Stomach smooth muscle (tissue), 2 donors: ENCODE measurements at regions not wholly inside any gene's neighbourhood (a gene's known extent, or its start where the extent isn't known, plus 50 kb on each side); places are given as distances from the start of the nearest gene placed in this dataset.
"Not testable (repeated sequence)": the region's sequence is repeated elsewhere in the genome, so short reads cannot be mapped to it uniquely, and the experiment has no call there.

ENCODE experiments used
- H3K27ac ChIP-seq: one replicate; pipeline ENCODE4 v1.7.0; 2013; ENCODE audit warnings: mild to moderate bottlenecking, low read length, inconsistent platforms
- H3K27me3 ChIP-seq, 2 donors: one replicate each; pipeline ENCODE4 v1.7.0; 2013; ENCODE audit warnings: low read length in 2 of 2; ENCODE audit not compliant: insufficient read depth in 2 of 2, control insufficient read depth in 1 of 2
- H3K36me3 ChIP-seq, 2 donors: one replicate each; pipeline ENCODE4 v1.7.0; 2013; ENCODE audit warnings: low read length in 2 of 2; ENCODE audit not compliant: control insufficient read depth in 2 of 2, insufficient read depth in 2 of 2
- H3K4me1 ChIP-seq: one replicate; pipeline ENCODE4 v1.7.0; 2013; ENCODE audit warnings: low read length; ENCODE audit not compliant: control insufficient read depth, insufficient read depth
- H3K4me3 ChIP-seq, 2 donors: one replicate each; pipeline ENCODE4 v1.7.0; 2013; ENCODE audit warnings: low read length in 2 of 2
- H3K9ac ChIP-seq, 2 donors: one replicate each; pipeline ENCODE4 v1.7.0; 2013; ENCODE audit warnings: low read length in 2 of 2, mild to moderate bottlenecking in 1 of 2
- H3K9me3 ChIP-seq, 2 donors: one replicate each; pipeline ENCODE4 v1.7.0; 2013; ENCODE audit warnings: low read length in 2 of 2; ENCODE audit not compliant: control insufficient read depth in 2 of 2
- donor health status: healthy.
- donor health status: Pancreatic carcinoma.

DNA sequence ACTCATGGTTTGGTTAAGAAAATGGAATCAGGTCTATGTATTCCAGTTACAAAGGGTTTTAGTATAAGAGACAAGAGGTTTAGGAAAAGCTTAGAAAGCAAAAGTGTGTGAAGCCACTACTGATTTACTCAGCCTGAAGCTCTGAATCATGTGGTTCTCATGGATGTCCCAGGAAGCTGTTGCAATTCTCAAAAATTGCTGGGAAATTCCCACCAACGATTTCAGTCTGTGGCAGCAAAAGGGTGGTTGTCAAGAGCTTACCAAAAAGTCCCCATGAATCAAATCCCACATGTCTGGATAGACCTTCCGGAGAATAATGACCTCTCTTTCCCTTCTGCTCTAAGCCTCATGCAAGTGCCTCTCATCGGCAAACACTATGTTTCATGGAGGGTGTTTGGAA, 929.9 kb downstream of the TLE4 start:
- no peaks in the 10 kb centered on the region for H3K27me3 ChIP-seq
- H3K9ac ChIP-seq: no peak overlapping the region

DNA sequence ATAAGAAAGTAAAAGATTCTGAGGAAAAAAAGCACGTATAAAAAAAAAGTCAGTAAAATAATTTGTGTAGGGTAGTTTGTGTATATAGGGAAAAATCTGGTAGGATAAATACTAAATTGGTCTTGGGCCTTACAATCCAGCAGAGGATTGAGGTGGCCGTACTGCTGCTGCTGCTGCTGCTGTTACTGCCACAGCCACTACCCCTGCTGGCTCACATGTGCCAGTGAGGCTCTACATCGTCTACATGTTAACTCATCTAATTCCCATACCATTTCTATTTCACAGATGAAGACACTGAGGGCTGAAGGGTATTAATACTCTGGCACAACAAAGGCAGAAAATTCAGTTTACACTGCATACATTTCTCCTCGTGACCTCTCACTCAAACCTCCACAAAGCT, 928.5 kb downstream of the TLE4 start:
- no peaks in the 10 kb centered on the region for H3K9me3 ChIP-seq
- no peaks in the 10 kb centered on the region for H3K4me1 ChIP-seq
- H3K27ac ChIP-seq: no peak overlapping the region
- H3K9ac ChIP-seq: no peak overlapping the region
- no peaks in the 10 kb centered on the region for H3K36me3 ChIP-seq
- no peak overlapping the region for H3K4me3 ChIP-seq
- no peaks in the 10 kb centered on the region for H3K27me3 ChIP-seq

More for the DNA sequence above, 929.9 kb downstream of the TLE4 start:
- Histone ChIP-seq H3K9me3 (no peaks in the 10 kb centered on the region), H3K27ac (no peak overlapping the region), H3K4me3 (no peak overlapping the region), H3K4me1 (no peaks in the 10 kb centered on the region), H3K36me3 (no peaks in the 10 kb centered on the region)

DNA sequence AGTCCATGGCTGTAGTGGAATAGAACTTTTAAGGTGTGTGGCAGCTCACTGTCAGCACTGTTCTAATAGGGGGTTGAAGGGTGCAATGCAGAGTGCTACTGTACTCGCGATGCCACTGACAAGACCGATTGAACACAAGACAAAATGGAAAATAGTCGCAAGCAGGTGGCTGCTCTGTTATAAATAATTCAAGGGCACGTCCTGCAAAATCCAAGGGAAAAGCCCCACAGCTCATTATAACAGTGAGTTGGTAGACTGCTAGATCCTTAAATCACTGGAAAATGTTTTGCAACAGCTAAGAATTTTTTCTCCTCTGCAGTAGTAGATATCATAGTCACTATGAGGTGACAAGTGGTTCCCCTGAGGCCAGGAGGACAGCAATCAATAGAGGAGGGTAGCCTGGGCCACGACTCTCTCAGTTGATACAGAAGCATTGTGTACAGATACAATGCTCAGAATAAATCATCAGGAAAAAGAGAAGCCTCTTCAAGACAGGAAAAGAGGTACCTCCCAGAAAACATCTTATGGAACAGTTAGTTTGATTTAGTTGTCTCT, 926.3 kb downstream of the TLE4 start:
- H3K4me3 ChIP-seq: no peak overlapping the region
- no peak overlapping the region for H3K9ac ChIP-seq
- H3K27me3 ChIP-seq: no peaks in the 10 kb centered on the region
- H3K9me3 ChIP-seq: no peaks in the 10 kb centered on the region
- no peaks in the 10 kb centered on the region for H3K4me1 ChIP-seq
- H3K27ac ChIP-seq: no peak overlapping the region
- H3K36me3 ChIP-seq: no peaks in the 10 kb centered on the region

DNA sequence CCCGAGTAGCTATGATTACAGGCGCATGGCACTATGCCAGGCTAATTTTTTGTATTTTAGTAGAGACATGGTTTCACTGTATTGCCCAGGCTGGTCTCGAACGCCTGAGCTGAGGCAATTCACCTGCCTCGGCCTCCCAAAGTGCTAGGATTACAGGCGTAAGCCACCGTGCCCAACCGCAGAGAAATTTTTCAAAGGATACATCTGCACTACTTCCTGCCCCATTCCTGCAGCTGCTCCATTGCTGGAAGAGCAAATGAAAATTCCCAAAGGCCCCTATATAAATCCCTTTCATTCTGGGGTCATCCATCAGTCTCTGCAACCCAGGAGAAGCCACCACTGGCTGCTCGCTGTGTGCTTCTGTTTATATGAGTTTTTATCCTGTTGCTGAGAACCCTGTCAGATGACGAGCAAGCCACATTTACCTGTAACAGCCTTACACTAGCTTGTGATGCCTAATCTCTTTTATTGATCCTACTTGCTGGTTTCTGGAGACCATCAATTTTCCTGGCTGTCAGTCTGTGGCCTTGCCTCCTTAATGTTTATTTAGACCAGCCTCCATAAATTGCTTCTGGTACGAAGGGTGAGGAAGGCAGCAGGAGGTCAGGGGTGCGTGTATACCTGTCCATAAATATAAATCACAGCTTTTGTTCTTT, 925.3 kb downstream of the TLE4 start:
- Histone ChIP-seq H3K27me3 (no peaks in the 10 kb centered on the region), H3K36me3 (no peaks in the 10 kb centered on the region), H3K4me1 (no peaks in the 10 kb centered on the region), H3K4me3 (no peak overlapping the region), H3K27ac (no peak overlapping the region), H3K9me3 (no peaks in the 10 kb centered on the region), H3K9ac (no peak overlapping the region)

DNA sequence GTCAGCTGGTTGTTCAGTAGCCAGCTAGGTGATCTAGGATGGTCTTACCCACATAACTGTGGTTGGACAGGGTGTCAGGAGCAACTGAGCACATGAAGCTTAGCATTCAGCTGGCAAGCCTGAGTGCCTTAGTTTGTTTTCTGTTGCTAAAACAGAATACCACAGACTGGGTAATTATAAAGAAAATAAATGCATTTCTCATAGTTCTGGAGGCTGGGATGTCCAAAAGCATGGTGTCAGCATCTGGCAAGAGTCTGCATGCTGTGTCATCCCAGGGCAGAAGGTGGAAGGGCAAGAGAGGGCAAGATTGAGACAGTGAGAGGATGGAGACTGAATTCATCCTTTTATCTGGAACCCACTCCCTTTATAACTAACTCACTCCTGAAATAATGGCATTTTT, 921.5 kb downstream of the TLE4 start:
- H3K4me3 ChIP-seq: no peak overlapping the region

DNA sequence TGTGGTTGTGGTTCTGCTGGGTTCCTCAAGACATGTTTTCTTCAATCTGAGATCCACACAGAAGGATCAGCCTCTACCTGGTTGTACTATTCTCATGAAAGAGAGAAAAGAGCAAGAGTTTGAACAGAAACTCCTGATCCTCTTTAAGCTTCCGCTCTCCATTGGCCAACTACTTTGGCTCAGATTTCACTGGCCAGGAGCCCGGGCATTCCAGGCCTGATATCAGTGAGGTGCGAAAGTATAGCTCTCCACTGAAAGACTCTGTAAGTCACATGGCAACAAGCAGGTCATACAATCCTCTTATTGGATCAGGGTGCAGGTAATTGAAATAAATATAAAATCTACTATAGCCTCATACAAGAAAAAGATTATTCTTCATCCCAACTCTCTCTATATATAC, 920.5 kb downstream of the TLE4 start:
- Histone ChIP-seq H3K4me3 (no peak overlapping the region), H3K27ac (no peak overlapping the region), H3K27me3 (no peaks in the 10 kb centered on the region)

More for the DNA sequence above, 921.5 kb downstream of the TLE4 start:
- H3K27ac ChIP-seq: no peak overlapping the region
- no peaks in the 10 kb centered on the region for H3K9me3 ChIP-seq
- no peaks in the 10 kb centered on the region for H3K4me1 ChIP-seq
- no peaks in the 10 kb centered on the region for H3K36me3 ChIP-seq
- H3K9ac ChIP-seq: no peak overlapping the region
- no peaks in the 10 kb centered on the region for H3K27me3 ChIP-seq

DNA sequence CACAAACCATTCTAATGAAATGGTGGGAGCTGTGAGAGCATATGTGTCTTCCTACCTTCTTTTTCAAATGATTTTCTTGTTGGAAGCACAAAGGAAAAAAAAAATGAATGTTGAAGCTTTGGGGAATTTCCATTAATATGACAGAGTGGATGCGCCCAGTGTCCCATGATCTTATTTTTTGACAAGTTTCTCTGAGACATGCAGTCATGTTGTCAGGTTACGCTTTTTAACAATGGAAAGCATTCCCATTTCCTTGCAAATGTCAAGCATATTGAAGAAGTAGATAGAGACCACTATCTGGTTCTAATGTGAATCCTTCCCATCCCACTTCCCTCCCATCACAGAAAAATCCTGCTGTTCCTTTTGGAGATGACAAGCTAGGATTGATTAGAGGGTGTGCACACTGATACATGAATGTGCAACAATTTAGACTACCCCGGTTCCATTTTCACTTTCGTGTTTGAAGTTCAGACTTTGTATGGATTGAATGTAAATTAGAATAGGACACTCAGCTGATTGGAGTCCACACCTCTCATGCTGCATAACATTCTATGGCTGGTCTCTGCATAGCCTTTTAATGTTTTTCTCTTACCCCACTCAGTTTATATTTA, 919.4 kb downstream of the TLE4 start:
- Histone ChIP-seq H3K4me1 (no peaks in the 10 kb centered on the region), H3K36me3 (no peaks in the 10 kb centered on the region)

More for the DNA sequence above, 920.5 kb downstream of the TLE4 start:
- Histone ChIP-seq H3K9me3 (no peaks in the 10 kb centered on the region), H3K9ac (no peak overlapping the region), H3K36me3 (no peaks in the 10 kb centered on the region), H3K4me1 (no peaks in the 10 kb centered on the region)

DNA sequence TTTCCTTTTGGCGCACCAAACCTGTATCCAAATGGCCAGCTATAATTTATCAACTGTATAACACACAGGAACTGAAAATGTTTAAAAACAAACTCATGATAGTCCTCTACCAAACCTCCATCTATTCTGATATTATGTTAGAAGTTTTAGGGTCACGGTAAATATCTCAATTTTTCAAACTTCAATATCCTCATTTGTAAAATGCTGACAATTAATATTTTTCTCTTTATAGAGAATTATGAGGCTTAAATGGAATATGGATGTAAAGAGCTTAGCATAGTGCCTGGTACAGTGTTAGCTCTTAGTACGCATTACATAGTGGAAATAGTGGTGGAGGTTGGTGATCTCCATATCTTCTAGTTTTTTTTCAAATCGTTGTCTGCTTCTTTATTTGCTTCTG, 917.6 kb downstream of the TLE4 start:
- Histone ChIP-seq H3K36me3 (no peaks in the 10 kb centered on the region), H3K9me3 (no peaks in the 10 kb centered on the region), H3K4me3 (no peak overlapping the region), H3K27ac (no peak overlapping the region), H3K9ac (no peak overlapping the region), H3K27me3 (no peaks in the 10 kb centered on the region), H3K4me1 (no peaks in the 10 kb centered on the region)

More for the DNA sequence above, 919.4 kb downstream of the TLE4 start:
- Histone ChIP-seq H3K9ac (no peak overlapping the region), H3K4me3 (no peak overlapping the region), H3K27me3 (no peaks in the 10 kb centered on the region), H3K9me3 (no peaks in the 10 kb centered on the region), H3K27ac (no peak overlapping the region)

DNA sequence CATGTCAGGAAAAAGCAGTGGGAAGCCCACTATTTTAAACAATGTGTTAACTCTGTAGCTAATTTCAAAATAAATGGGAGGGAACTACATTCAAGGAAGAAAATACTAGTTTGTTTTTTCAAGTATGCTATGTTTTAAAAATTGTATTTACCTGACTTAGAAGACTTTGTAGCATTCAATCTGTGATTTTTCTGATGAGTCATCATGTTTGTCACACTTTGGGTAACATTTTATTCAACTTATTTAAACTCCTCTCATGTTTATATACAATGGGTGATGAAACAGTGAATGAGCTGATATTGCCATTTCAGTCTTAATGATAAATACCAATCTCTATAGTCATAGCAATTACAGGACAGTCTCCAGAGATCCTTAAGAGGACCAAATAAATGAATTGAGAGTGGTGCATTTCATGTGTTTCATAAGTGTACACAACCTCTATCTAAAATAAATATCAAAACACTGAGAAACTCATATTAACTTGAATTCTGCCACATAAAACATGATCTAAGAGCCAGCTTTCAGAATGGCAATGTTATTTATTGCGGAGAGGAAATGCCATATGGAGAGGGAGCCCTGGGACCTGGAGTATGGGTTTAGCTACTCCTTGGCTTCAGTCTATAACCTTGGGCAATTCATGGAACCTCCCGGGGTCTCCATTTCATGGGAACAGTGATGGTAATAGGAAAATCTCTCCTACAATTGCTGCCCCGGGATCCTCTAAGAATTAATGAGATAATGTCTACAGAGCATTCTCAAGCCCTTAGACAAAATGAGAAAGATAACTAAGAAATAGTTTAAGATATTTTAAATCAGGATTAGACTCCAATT, 913.9 kb downstream of the TLE4 start:
- no peaks in the 10 kb centered on the region for H3K27me3 ChIP-seq
- no peaks in the 10 kb centered on the region for H3K4me1 ChIP-seq
- no peaks in the 10 kb centered on the region for H3K36me3 ChIP-seq
- H3K4me3 ChIP-seq: no peak overlapping the region
- H3K9ac ChIP-seq: no peak overlapping the region
- no peak overlapping the region for H3K27ac ChIP-seq
- H3K9me3 ChIP-seq: peaks cover 10 to 14% of the 10 kb centered on the region in 2 donors

DNA sequence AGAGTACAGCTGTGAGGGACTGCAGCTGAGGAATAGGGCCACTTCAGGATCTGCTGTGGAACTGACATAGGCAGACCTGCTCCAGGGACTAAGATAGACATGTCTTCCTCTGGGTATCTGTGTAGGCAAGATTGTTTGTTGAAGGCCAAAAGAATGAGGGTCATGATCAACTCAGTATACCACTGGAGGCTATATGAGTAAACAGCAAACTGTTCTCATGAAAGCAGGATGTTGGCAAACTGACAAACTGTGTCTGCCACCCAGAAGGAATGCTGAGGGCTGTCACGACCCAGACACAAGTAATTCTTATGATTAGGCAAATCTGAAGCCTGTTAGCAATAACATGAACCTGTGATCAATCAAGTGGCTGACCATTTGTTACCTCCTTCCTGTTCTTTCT, 910.5 kb downstream of the TLE4 start:
- not testable (repeated sequence) for H3K36me3 ChIP-seq, H3K27ac ChIP-seq, H3K4me1 ChIP-seq, H3K27me3 ChIP-seq, H3K4me3 ChIP-seq, H3K9ac ChIP-seq
- peaks cover 10 to 14% of the 10 kb centered on the region in 2 donors for H3K9me3 ChIP-seq
